Astrocyte of the spinal cord (primary cell): ENCODE measurements at regions not wholly inside any gene's neighbourhood (a gene's known extent, or its start where the extent isn't known, plus 50 kb on each side); places are given as distances from the start of the nearest gene placed in this dataset.
A peak's percentile ranks its signal among the peaks of the same experiment; 100 is the strongest.

Experiments used
- DNase-seq: peaks from one replicate; pipeline ENCODE4 v3.0.0; 2011; ENCODE audit warnings: low read depth, low spot score
- H3K4me3 ChIP-seq: 2 replicates; pipeline ENCODE4 v1.5.1; 2011; ENCODE audit warnings: low read depth, mild to moderate bottlenecking, low read length, moderate library complexity
- in situ Hi-C: cut with HindIII; loops from 2 replicates; pipeline ENCODE4 v1.10.0; 2017; ENCODE audit warnings: low sequenced_read_pairs
- TF ChIP-seq, protein P1 (sequence below): IDR thresholded peaks from 2 replicates; pipeline ENCODE4 v1.5.1; 2012; ENCODE audit warnings: low read depth, mild to moderate bottlenecking, low read length, inconsistent platforms

DNA sequence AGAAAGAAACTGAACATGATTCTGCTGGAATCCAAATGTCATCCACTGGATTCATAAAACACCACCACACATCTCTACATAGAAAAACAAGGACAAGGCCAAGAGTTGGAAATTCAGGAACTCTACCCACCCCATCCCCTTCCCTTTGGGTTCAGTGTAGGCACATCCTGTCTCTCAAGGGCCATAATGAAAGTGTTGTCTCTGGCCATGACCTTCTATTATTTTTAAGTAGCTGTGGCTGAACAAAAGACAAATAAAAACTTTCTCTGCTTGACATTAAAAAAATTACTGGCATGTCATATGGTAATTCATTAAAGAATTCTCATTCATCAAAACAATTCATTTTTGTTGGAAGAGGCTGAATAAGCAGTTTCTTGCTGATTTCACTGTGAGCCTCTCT, 54.9 kb upstream of the ZBTB18 start:
- no peak overlapping the region for H3K4me3 ChIP-seq
- in situ Hi-C loops, result no loop called here
- TF ChIP-seq, protein P1, sequence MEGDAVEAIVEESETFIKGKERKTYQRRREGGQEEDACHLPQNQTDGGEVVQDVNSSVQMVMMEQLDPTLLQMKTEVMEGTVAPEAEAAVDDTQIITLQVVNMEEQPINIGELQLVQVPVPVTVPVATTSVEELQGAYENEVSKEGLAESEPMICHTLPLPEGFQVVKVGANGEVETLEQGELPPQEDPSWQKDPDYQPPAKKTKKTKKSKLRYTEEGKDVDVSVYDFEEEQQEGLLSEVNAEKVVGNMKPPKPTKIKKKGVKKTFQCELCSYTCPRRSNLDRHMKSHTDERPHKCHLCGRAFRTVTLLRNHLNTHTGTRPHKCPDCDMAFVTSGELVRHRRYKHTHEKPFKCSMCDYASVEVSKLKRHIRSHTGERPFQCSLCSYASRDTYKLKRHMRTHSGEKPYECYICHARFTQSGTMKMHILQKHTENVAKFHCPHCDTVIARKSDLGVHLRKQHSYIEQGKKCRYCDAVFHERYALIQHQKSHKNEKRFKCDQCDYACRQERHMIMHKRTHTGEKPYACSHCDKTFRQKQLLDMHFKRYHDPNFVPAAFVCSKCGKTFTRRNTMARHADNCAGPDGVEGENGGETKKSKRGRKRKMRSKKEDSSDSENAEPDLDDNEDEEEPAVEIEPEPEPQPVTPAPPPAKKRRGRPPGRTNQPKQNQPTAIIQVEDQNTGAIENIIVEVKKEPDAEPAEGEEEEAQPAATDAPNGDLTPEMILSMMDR, result no peak

DNA sequence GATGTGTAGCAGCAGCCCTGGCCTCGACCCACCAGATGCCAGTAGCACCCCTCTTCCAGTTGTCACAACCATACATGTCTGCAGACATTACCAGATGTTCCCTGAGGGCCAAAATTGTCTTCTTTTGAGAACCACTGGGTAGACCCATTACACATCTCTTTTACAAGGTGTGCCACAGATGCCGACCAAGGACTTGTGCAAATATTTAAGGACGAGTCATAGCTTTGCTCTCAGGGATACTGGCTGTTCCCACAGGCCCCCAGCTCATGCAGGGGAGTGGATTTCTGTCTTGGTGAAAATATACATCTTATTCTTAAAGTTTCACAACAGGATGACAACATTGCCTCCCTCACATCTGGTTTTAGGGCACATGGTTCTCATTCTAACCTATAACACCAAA, 59.4 kb upstream of the ZBTB18 start:
- no peak overlapping the region for H3K4me3 ChIP-seq
- TF ChIP-seq, protein P1, result no peak
- no peak for DNase-seq
- in situ Hi-C loops, result no loop called here

More for the DNA sequence above, 54.9 kb upstream of the ZBTB18 start:
- no peak for DNase-seq

DNA sequence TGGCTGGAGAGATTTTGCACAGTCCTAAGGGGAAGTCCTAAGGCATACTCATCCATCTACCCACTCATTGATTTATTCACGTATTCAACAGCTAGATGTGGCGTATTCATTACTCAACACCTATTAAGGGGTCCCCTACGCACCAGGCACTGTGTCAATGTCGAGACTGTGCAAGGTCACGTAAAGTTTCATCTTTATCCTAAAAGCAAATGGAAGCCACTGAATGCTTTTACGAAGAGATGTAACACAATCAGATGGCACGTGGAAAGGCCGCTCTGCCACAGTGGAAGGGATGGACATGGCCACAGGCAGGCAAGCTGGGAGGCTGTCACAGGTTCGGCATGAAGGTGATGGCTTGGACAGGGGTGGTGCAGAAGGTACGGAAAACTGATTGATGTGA, 66.3 kb upstream of the ZBTB18 start:
- TF ChIP-seq, protein P1, result no peak
- DNase-seq, result no peak
- in situ Hi-C loops, result no loop called here
- no peak overlapping the region for H3K4me3 ChIP-seq

DNA sequence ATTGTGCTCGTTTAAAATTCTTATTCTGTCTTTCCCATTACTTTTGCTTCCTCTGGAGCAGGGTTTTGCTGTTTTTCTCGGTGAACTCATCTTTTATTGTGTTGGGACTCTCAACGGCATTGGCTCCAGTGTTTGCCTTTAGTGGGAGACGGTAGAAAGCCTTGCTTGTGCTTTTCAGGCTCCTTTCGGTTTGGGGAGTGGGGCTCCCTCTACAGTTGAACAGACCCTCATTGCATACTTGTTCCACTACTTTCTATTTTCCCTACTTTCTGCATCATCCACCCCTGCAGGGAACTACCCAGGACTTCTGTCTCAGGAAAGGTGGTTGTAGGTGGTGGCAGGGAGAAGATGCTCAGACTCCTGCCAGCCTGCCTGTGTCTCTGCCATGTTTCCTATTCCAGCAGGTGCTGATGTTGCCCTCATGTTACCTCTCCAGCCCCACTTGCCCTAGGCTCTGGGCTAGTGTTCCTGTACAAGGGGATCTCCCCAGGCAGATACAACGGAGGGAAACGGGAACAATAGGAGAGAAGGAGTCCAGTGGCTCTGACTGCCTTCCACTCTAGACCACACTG, 68.5 kb upstream of the ZBTB18 start:
- no peak for DNase-seq
- no peak overlapping the region for H3K4me3 ChIP-seq
- TF ChIP-seq, protein P1, result peak; percentile 32
- in situ Hi-C loops, result no loop called here

DNA sequence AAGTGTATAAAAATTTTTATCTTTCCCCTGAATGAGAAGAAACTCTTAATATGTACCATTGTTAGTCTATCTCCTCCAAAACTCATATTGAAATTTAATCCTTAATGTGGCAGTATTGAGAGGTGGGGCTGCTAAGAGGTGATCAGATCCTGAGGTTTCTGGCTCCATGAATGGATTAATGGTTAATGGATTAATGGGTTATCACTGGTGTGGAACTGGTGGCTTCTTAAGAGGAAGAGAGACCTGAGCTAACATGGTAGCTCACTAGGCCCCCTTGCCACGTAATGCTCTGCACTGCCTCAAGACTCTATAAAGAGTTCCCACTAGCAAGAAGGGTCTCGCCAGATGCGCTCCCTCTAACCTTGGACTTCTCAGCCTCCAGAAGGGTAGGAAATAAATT, 70.6 kb upstream of the ZBTB18 start:
- no peak for DNase-seq
- no peak overlapping the region for H3K4me3 ChIP-seq
- TF ChIP-seq, protein P1, result no peak
- in situ Hi-C loops, result no loop called here

DNA sequence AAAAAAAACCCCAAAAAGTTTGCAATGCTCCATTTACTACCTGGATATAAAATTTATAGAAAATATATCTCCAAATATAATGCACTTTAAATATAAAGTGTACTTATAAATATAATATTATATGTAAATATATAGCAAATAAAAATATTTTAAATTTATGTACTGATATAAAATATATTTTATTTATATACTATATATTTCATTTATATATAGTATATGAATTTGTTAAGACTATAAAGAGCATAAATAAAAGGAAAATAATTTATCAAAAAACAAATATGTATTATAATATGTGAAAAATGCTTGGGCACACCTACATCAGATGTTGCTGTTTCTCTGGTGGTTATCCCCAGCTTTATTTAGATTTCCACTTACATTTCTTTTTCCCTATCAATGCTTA, 71.0 kb upstream of the ZBTB18 start:
- no peak overlapping the region for H3K4me3 ChIP-seq
- no peak for DNase-seq
- in situ Hi-C loops, result no loop called here
- TF ChIP-seq, protein P1, result no peak

DNA sequence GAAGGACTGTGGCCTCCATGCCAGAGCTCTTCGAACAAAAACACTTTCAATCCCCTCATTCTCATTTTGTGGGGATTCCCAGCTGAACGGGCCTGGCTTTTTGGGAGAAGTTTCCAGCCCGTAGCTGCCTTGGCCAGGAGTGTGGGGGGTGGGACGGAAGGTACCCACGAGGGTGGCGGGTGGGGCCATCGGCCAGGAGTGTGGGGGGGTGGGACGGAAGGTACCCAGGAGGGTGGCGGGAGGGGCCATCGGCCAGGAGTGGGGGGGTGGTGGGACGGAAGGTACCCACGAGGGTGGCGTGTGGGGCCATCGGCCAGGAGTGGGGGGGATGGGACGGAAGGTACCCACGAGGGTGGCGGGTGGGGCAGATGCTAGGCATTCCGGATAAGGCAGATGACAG, 71.7 kb upstream of the ZBTB18 start:
- DNase-seq, result no peak
- in situ Hi-C loops, result no loop called here
- no peak overlapping the region for H3K4me3 ChIP-seq
- TF ChIP-seq, protein P1, result no peak
